ENCODE measurements at regions not wholly inside any gene's neighbourhood (a gene's known extent, or its start where the extent isn't known, plus 50 kb on each side); places are given as distances from the start of the nearest gene placed in this dataset.

DNA sequence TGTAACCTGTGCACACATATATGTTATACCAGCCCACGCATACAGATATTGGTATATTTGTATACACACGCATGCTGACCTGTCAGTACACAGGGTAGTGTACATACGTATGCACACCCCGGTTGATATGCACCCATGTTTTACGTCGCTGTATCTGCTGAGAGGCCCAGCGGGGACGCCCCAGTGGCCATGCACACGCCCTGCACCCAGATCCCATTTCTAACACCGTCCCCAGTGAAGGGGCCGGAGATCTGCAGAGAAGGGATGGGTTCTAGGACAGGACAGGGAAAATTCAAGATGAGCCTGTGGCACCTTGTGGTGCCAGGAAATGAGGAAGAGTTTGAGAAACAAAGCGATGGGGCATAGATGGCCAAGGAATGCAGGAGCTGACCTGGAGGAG is 57.2 kb upstream of the TTC34 start:
- TF ChIP-seq, protein P1, sequence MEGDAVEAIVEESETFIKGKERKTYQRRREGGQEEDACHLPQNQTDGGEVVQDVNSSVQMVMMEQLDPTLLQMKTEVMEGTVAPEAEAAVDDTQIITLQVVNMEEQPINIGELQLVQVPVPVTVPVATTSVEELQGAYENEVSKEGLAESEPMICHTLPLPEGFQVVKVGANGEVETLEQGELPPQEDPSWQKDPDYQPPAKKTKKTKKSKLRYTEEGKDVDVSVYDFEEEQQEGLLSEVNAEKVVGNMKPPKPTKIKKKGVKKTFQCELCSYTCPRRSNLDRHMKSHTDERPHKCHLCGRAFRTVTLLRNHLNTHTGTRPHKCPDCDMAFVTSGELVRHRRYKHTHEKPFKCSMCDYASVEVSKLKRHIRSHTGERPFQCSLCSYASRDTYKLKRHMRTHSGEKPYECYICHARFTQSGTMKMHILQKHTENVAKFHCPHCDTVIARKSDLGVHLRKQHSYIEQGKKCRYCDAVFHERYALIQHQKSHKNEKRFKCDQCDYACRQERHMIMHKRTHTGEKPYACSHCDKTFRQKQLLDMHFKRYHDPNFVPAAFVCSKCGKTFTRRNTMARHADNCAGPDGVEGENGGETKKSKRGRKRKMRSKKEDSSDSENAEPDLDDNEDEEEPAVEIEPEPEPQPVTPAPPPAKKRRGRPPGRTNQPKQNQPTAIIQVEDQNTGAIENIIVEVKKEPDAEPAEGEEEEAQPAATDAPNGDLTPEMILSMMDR (IDR thresholded peaks at IDR 0.05 in 4 of 5, conservative IDR thresholded peaks at IDR 0.05 in 1 of 5), result no peak
- no peak for TF ChIP-seq POLR2A (IDR thresholded peaks at IDR 0.05)

Data from gastrocnemius medialis (tissue), 4 donors.